Fibroblast of the aortic adventitia (primary cell): ENCODE measurements at regions not wholly inside any gene's neighbourhood (a gene's known extent, or its start where the extent isn't known, plus 50 kb on each side); places are given as distances from the start of the nearest gene placed in this dataset.

Experiments used
- DNase-seq: peaks from one replicate; pipeline ENCODE4 v3.0.0-alpha.2; 2010; ENCODE audit warnings: low read depth
- H3K4me3 ChIP-seq: 2 replicates; pipeline ENCODE4 v1.5.1; 2011; ENCODE audit warnings: low read depth, mild to moderate bottlenecking, control low read depth, low read length, moderate library complexity
- TF ChIP-seq, protein P1 (sequence below): IDR thresholded peaks from 2 replicates; pipeline ENCODE4 v1.5.1; 2011; ENCODE audit warnings: mild to moderate bottlenecking, low read length, control low read depth, inconsistent platforms; ENCODE audit not compliant: insufficient read depth

DNA sequence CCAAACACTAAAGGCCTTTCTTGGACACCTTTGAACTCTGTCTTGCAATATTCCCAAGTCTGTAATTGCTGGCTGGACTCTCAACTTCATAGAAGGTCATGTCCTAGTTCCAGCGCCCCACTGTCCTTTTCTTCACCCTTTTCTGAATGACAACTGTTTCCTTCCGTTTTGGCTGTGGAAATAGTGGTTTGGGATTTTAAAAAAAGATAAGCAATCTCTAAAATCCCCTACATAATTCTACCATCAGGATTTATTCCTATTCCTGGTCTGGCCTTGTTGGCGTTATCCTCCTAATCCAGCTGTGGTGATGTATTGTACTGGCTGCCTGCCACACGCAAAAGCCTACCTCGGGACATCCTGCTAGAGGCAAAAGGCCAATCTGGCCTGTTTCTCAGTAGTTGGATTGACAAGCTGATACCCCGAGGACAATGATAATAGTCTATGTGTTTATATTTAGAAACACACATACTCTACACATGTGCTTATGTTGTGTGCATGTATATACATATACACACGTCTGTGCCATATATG lies 440.3 kb upstream of the DPH6 start:
- no peak overlapping the region for H3K4me3 ChIP-seq
- peak; percentile 69 for DNase-seq
- TF ChIP-seq, protein P1, sequence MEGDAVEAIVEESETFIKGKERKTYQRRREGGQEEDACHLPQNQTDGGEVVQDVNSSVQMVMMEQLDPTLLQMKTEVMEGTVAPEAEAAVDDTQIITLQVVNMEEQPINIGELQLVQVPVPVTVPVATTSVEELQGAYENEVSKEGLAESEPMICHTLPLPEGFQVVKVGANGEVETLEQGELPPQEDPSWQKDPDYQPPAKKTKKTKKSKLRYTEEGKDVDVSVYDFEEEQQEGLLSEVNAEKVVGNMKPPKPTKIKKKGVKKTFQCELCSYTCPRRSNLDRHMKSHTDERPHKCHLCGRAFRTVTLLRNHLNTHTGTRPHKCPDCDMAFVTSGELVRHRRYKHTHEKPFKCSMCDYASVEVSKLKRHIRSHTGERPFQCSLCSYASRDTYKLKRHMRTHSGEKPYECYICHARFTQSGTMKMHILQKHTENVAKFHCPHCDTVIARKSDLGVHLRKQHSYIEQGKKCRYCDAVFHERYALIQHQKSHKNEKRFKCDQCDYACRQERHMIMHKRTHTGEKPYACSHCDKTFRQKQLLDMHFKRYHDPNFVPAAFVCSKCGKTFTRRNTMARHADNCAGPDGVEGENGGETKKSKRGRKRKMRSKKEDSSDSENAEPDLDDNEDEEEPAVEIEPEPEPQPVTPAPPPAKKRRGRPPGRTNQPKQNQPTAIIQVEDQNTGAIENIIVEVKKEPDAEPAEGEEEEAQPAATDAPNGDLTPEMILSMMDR, result no peak

DNA sequence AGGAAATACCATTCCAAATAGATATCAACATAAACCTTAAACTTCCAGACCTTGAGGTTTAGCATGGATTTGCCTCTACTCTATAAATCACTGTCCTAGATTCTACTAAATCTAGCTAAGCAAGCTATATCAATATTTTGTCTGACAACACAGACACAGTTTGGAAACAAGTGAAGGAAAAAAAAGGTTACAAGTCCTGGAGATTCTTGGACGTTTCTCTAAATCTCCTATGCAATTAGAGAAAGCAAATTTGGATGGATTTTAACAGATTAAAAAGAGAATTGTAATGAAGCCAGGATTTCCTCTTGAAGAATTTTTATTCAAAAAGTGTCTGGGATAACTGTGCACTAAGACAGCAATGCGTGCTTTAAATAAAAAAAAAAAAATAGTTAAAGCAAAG lies 441.1 kb upstream of the DPH6 start:
- no peak overlapping the region for H3K4me3 ChIP-seq
- TF ChIP-seq, protein P1, result no peak
- DNase-seq, result no peak

DNA sequence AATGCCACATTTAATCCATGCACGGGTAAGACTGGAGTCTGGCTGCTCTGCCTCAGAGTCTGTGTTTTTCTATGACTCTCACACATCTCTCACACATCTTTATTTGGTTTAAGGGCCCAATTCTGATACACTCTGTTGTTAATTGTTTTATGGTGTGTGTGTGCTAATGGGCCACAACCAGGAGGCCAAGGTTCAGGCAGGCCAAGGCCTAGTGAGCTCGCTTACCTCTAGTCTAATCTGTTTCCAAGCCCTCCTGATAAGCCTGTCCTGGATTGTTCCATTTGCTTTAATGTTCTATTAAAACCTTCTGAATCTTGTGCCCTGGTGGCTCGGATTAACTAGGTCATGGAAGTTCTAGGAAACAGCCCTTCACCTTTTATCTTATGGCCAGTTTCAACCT lies 445.4 kb upstream of the DPH6 start:
- H3K4me3 ChIP-seq, result no peak overlapping the region
- TF ChIP-seq, protein P1, result no peak
- DNase-seq, result no peak

DNA sequence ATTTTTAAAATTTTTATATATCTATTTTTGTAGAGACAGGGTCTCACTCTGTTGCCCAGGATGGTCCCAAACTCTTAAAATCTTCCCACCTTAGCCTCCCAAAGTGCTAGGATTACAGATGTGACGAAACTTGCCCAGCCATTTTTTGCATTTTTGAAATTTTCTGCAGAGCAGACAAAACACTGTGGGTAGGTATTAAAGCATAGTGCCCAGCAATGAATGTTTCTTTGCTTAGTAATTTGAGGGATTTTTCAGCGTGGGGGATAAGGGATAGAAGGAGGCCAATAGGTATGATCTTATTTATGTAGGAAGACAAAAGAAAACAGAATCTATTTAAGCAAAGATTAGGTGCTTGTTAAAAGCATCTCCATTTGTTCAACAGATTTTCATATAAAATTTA lies 446.8 kb upstream of the DPH6 start:
- TF ChIP-seq, protein P1, result no peak
- DNase-seq, result no peak
- H3K4me3 ChIP-seq, result no peak overlapping the region

DNA sequence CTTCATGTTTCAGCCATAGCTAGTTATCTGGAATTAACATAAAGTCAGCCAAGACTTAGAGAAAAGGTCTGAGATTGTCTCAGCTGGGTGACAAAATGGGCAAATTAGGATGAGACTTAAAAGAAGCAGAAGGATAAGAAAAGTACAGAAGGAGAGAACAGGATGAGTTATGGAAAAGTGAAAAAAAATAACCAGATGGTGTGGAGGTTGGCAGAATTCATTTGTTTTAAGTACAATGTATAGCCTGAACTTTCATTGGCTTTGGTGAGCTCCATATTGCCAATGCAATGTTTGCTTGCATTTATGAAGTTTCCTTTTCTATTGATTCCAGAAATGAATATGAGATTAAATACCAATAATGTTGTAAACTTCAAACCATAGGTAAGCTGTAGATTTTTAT lies 447.2 kb upstream of the DPH6 start:
- TF ChIP-seq, protein P1, result no peak
- DNase-seq, result no peak
- H3K4me3 ChIP-seq, result no peak overlapping the region

DNA sequence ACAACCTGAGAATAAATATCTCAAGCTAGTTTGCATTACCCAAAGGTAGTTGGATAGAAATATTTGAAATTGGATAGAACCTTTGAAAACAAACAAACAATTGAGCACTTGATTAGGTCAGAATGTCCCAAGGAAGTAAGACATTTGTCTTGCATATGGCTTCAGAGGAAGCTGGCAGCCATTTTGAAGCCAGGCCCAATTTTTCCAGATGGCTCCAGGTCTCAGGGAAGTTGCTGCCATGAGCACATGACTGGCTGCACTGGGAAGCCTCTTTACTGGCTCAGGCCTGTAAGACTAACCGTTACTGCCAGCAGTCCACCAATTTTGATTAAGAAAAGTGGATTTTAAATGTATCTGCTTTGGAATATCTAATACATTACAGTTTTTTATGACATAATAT lies 448.9 kb upstream of the DPH6 start:
- DNase-seq, result no peak
- TF ChIP-seq, protein P1, result no peak
- H3K4me3 ChIP-seq, result no peak overlapping the region
